H1 (cell line): ENCODE measurements at regions not wholly inside any gene's neighbourhood (a gene's known extent, or its start where the extent isn't known, plus 50 kb on each side); places are given as distances from the start of the nearest gene placed in this dataset.

ENCODE experiments used
- CTCF ChIA-PET: fragments of 300-600 bp; sonication (Branson Sonifier 250); formaldehyde crosslinking; loops from one replicate; lab custom pipeline; 2021; ENCODE audit not compliant: partially characterized antibody; lab: Charles Lee
- POLR2A ChIA-PET: fragments of 300-600 bp; sonication (Branson Sonifier 250); formaldehyde crosslinking; loops from one replicate; lab custom pipeline; 2021; ENCODE audit warnings: inconsistent platforms; ENCODE audit not compliant: partially characterized antibody; lab: Charles Lee
- DNase-seq, 2 experiments: peaks; one replicate each; pipeline versions ENCODE4 v3.0.0 to v3.0.0-alpha.2; 2010 to 2022; ENCODE audit warnings: low spot score in 2 of 2, low read depth in 1 of 2, mixed read lengths in 1 of 2
- FAIRE-seq: peaks from 2 replicates; lab custom pipeline; 2011; peaks lifted over from hg19 to GRCh38; lab: Jason Lieb, UNC
- H2AFZ ChIP-seq: 2 replicates; pipeline ENCODE4 v1.8.1; 2012; ENCODE audit warnings: low read length, inconsistent platforms
- H2AK5ac ChIP-seq: 2 replicates; pipeline ENCODE4 v1.6.1; 2013; ENCODE audit warnings: low read depth, low read length
- H2BK120ac ChIP-seq: replicated peaks from 2 replicates; pipeline ENCODE3; 2013; ENCODE audit warnings: low read depth, low read length, inconsistent platforms
- H2BK12ac ChIP-seq: 2 replicates; pipeline ENCODE4 v1.6.1; 2013; ENCODE audit warnings: low read depth, low read length
- H2BK15ac ChIP-seq: 2 replicates; pipeline ENCODE4 v1.6.1; 2013; ENCODE audit warnings: low read length
- H2BK20ac ChIP-seq: 2 replicates; pipeline ENCODE4 v1.6.1; 2013; ENCODE audit warnings: low read length
- H2BK5ac ChIP-seq: 2 replicates; pipeline ENCODE4 v1.6.1; 2013; ENCODE audit warnings: low read depth, low read length
- H3K14ac ChIP-seq: 2 replicates; pipeline ENCODE4 v1.6.1; 2013; ENCODE audit warnings: inconsistent platforms; ENCODE audit not compliant: insufficient read length
- H3K18ac ChIP-seq: 2 replicates; pipeline ENCODE4 v1.6.1; 2013; ENCODE audit warnings: low read length; ENCODE audit errors: extremely low read depth
- H3K23ac ChIP-seq: 2 replicates; pipeline ENCODE4 v1.6.1; 2013; ENCODE audit warnings: inconsistent platforms; ENCODE audit not compliant: insufficient read length
- H3K23me2 ChIP-seq: 2 replicates; pipeline ENCODE4 v1.6.1; 2013; ENCODE audit warnings: low read depth, low read length
- H3K27ac ChIP-seq: 2 replicates; pipeline ENCODE4 v1.6.1; 2011; ENCODE audit warnings: low read depth, low read length, inconsistent platforms
- H3K27me3 ChIP-seq, 4 experiments: replicated peaks in 1 of 4; 1 replicate in 1 of 4; 2 replicates in 3 of 4; pipeline versions ENCODE4 v1.6.1 to v1.8.1; 2011 to 2013; ENCODE audit warnings: low read length in 3 of 4, mild to moderate bottlenecking in 3 of 4, inconsistent platforms in 2 of 4, mixed read lengths in 2 of 4, moderate library complexity in 1 of 4; ENCODE audit not compliant: control insufficient read depth in 3 of 4, insufficient read depth in 3 of 4; ENCODE audit errors: extremely low read depth in 1 of 4
- H3K36me3 ChIP-seq, 4 experiments: 2 replicates each; pipeline versions ENCODE4 v1.6.1 to v1.8.1; 2011 to 2013; ENCODE audit warnings: mild to moderate bottlenecking in 4 of 4, low read length in 3 of 4, moderate library complexity in 2 of 4, control low read depth in 1 of 4, inconsistent platforms in 1 of 4; ENCODE audit not compliant: insufficient read depth in 4 of 4, control insufficient read depth in 2 of 4
- H3K4ac ChIP-seq: replicated peaks from 2 replicates; pipeline ENCODE3; 2013; ENCODE audit warnings: low read length, low read depth, mixed read lengths, inconsistent platforms; ENCODE audit not compliant: insufficient read length
- H3K4me1 ChIP-seq, 4 experiments: replicated peaks in 1 of 4; 1 replicate in 1 of 4; 2 replicates in 3 of 4; pipeline versions ENCODE4 v1.6.1 to v1.8.1; 2011 to 2013; ENCODE audit warnings: low read length in 3 of 4, inconsistent platforms in 2 of 4, mixed read lengths in 1 of 4; ENCODE audit not compliant: insufficient read depth in 4 of 4, control insufficient read depth in 3 of 4
- H3K4me2 ChIP-seq, 2 experiments: 2 replicates each; pipeline versions ENCODE4 v1.6.1 to v1.8.1; 2011 to 2013; ENCODE audit warnings: low read depth in 2 of 2, low read length in 2 of 2, control low read depth in 1 of 2, inconsistent platforms in 1 of 2, mild to moderate bottlenecking in 1 of 2; ENCODE audit not compliant: insufficient read depth in 1 of 2
- H3K4me3 ChIP-seq, 4 experiments: fragments of 200-600, 300-600 bp in 1 of 4; sonication (generic), shearing (Covaris generic), sonication (Bioruptor Twin) in 1 of 4; 2 replicates each; pipeline versions ENCODE4 v1.5.1 to v1.8.1; 2011 to 2016; ENCODE audit warnings: low read length in 4 of 4, low read depth in 3 of 4, control low read depth in 2 of 4, inconsistent platforms in 2 of 4, mild to moderate bottlenecking in 2 of 4, mixed read lengths in 1 of 4, moderate library complexity in 1 of 4; ENCODE audit not compliant: insufficient read depth in 2 of 4; ENCODE audit errors: extremely low read depth in 1 of 4
- H3K56ac ChIP-seq: replicated peaks from 2 replicates; pipeline ENCODE3; 2013; ENCODE audit warnings: low read depth, mild to moderate bottlenecking, mixed read lengths, low read length, inconsistent platforms; ENCODE audit not compliant: insufficient read length
- H3K79me1 ChIP-seq: 2 replicates; pipeline ENCODE4 v1.6.1; 2013; ENCODE audit warnings: low read depth, low read length, control low read depth
- H3K79me2 ChIP-seq, 2 experiments: 2 replicates each; pipeline versions ENCODE4 v1.6.1 to v1.8.1; 2012 to 2013; ENCODE audit warnings: low read length in 2 of 2, mild to moderate bottlenecking in 2 of 2, inconsistent platforms in 1 of 2; ENCODE audit not compliant: insufficient read depth in 2 of 2, control insufficient read depth in 1 of 2
- H3K9ac ChIP-seq, 4 experiments: replicated peaks in 1 of 4; 1 replicate in 1 of 4; 2 replicates in 3 of 4; pipeline versions ENCODE4 v1.6.1 to v1.8.1; 2011 to 2013; ENCODE audit warnings: low read depth in 3 of 4, low read length in 3 of 4, control low read depth in 2 of 4, mild to moderate bottlenecking in 2 of 4, moderate library complexity in 2 of 4, inconsistent platforms in 1 of 4; ENCODE audit errors: extremely low read depth in 1 of 4
- H3K9me3 ChIP-seq, 2 experiments: 2 replicates each; pipeline versions ENCODE4 v1.6.1 to v1.8.1; 2012 to 2013; ENCODE audit warnings: mild to moderate bottlenecking in 2 of 2, moderate library complexity in 2 of 2, control low read depth in 1 of 2, inconsistent platforms in 1 of 2, low read depth in 1 of 2, low read length in 1 of 2, mixed read lengths in 1 of 2; ENCODE audit not compliant: insufficient read depth in 2 of 2
- H4K20me1 ChIP-seq, 2 experiments: replicated peaks in 1 of 2; 2 replicates each; pipeline versions ENCODE3 to v1.8.1; 2011 to 2013; ENCODE audit warnings: inconsistent platforms in 2 of 2, low read length in 2 of 2, mild to moderate bottlenecking in 1 of 2; ENCODE audit not compliant: insufficient read depth in 2 of 2, control insufficient read depth in 1 of 2
- H4K5ac ChIP-seq: 2 replicates; pipeline ENCODE4 v1.6.1; 2013; ENCODE audit warnings: low read length, low read depth, mixed read lengths, inconsistent platforms; ENCODE audit not compliant: insufficient read length
- H4K8ac ChIP-seq: 2 replicates; pipeline ENCODE4 v1.8.0; 2013; ENCODE audit warnings: mild to moderate bottlenecking, moderate library complexity, low read length, inconsistent platforms; ENCODE audit not compliant: insufficient read depth; ENCODE audit errors: extremely low read depth
- H4K91ac ChIP-seq: replicated peaks from 2 replicates; pipeline ENCODE3; 2013; ENCODE audit warnings: low read length, mixed read lengths, inconsistent platforms; ENCODE audit not compliant: insufficient read length
- GTF2F1 ChIP-seq: IDR thresholded peaks from 2 replicates; pipeline ENCODE4 v1.6.1; 2012; ENCODE audit warnings: low read depth, low read length, improper control_type of control experiment, borderline replicate concordance
- SAP30 ChIP-seq: fragments of 300-600 bp; sonication (generic); IDR thresholded peaks from 2 replicates; pipeline ENCODE4 v1.7.1; 2012; ENCODE audit warnings: low read length, moderate library complexity, mild to moderate bottlenecking, inconsistent platforms; ENCODE audit not compliant: insufficient read depth, insufficient replicate concordance
- TBP ChIP-seq: IDR thresholded peaks from 2 replicates; pipeline ENCODE4 v1.6.1; 2011; ENCODE audit warnings: low read depth, low read length, improper control_type of control experiment
- TCF12 ChIP-seq: IDR thresholded peaks from 2 replicates; pipeline ENCODE4 v1.6.1; 2011; ENCODE audit warnings: low read depth, mild to moderate bottlenecking, low read length
- WGBS, 2 experiments: shearing (Covaris generic) in 1 of 2; methylation state at CpG; one replicate each; pipeline versions ENCODE4 v1.1.6 to v1.1.7; 2013 to 2015; ENCODE audit warnings: low lambda C conversion rate in 2 of 2, mixed read lengths in 2 of 2, inconsistent platforms in 1 of 2, low coverage in 1 of 2, missing lambda C conversion rate in 1 of 2; ENCODE audit not compliant: insufficient replicate concordance in 2 of 2, insufficient coverage in 1 of 2, insufficient read length in 1 of 2; ENCODE audit errors: extremely low coverage in 1 of 2, missing lambda C conversion rate in 1 of 2; 5-methylcytosine and 5-hydroxymethylcytosine counted together
- TF ChIP-seq, protein P1 (sequence below): IDR thresholded peaks from 2 replicates; pipeline ENCODE4 v1.6.1; 2012; ENCODE audit warnings: low read length, inconsistent platforms

- no peak for FAIRE-seq
- CTCF ChIA-PET: interaction anchor here (0.6 to 0.7 kb wide), 4 partner anchors 42 to 163 kb away, joined by 3 to 4 read pairs (median 4); no protein-coding TSS in a partner anchor
- POLR2A ChIA-PET: no interaction called here
Observed at GRCh38 chr11:41665441-41666360, 206.2 kb upstream of the LRRC4C start.

More at GRCh38 chr11:41665441-41666360, 206.2 kb upstream of the LRRC4C start:
- Histone ChIP-seq H3K79me2 (no peaks in the 10 kb centered on the region), H3K9me3 (no peaks in the 10 kb centered on the region), H4K8ac (no peak overlapping the region), H3K79me1 (no peaks in the 10 kb centered on the region), H2BK12ac (no peak overlapping the region), H2AK5ac (no peak overlapping the region), H3K56ac (no peak overlapping the region), H2BK15ac (no peak overlapping the region), H3K9ac (no peak overlapping the region), H3K4me3 (no peak overlapping the region), H3K4ac (no peak overlapping the region), H3K23me2 (no peaks in the 10 kb centered on the region), H4K5ac (no peak overlapping the region), H3K27me3 (no peaks in the 10 kb centered on the region), H4K20me1 (no peaks in the 10 kb centered on the region), H2AFZ (no peak overlapping the region), H4K91ac (no peak overlapping the region)
- 94% methylated on average over 7 of the region's 7 CpGs; no CpG with 5 or more reads in 1 of the 2 experiments for WGBS, 2 experiments
- TF ChIP-seq TBP (no peak), GTF2F1 (no peak), TCF12 (no peak), SAP30 (no peak)
- TF ChIP-seq, protein P1, sequence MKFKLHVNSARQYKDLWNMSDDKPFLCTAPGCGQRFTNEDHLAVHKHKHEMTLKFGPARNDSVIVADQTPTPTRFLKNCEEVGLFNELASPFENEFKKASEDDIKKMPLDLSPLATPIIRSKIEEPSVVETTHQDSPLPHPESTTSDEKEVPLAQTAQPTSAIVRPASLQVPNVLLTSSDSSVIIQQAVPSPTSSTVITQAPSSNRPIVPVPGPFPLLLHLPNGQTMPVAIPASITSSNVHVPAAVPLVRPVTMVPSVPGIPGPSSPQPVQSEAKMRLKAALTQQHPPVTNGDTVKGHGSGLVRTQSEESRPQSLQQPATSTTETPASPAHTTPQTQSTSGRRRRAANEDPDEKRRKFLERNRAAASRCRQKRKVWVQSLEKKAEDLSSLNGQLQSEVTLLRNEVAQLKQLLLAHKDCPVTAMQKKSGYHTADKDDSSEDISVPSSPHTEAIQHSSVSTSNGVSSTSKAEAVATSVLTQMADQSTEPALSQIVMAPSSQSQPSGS: no peak
- TF ChIP-seq, all 59 proteins: peak for 0
- no peak overlapping the region for H3K27ac ChIP-seq
- no peak overlapping the region for H2BK20ac ChIP-seq
- H3K4me2 ChIP-seq: no peak overlapping the region
- H3K18ac ChIP-seq: no peak overlapping the region
- no peak overlapping the region for H2BK120ac ChIP-seq
- H3K4me1 ChIP-seq: no peaks in the 10 kb centered on the region
- no peak overlapping the region for H3K14ac ChIP-seq
- H3K23ac ChIP-seq: no peak overlapping the region
- no peak overlapping the region for H2BK5ac ChIP-seq
- DNase-seq: no peak
- H3K36me3 ChIP-seq: no peaks in the 10 kb centered on the region
